22Rv1 (cell line): ENCODE measurements at regions not wholly inside any gene's neighbourhood (a gene's known extent, or its start where the extent isn't known, plus 50 kb on each side); places are given as distances from the start of the nearest gene placed in this dataset.

ENCODE experiments used
- CTCF ChIP-seq: fragments of 450-650 bp; IDR thresholded peaks from 2 replicates; pipeline ENCODE4 v1.5.1; 2017; ENCODE audit warnings: mild to moderate bottlenecking
- ZFX ChIP-seq: fragments of 450-650 bp; IDR thresholded peaks from 2 replicates; pipeline ENCODE4 v1.6.1; 2017; ENCODE audit warnings: antibody characterized with exemption, borderline replicate concordance

GRCh38 chr13:106985481-106985880, 417.5 kb upstream of the ARGLU1 start:
- TF ChIP-seq CTCF (no peak), ZFX (no peak)
